CD14-positive monocyte (primary cell): ENCODE measurements at regions not wholly inside any gene's neighbourhood (a gene's known extent, or its start where the extent isn't known, plus 50 kb on each side); places are given as distances from the start of the nearest gene placed in this dataset.

Experiments used
- DNase-seq, 3 donors: peaks; one replicate each; pipeline ENCODE4 v3.0.0-alpha.2; 2011 to 2022
- H2AFZ ChIP-seq: 2 replicates; pipeline ENCODE4 v1.6.0; 2012; ENCODE audit warnings: mild to moderate bottlenecking, low read depth, low read length, inconsistent platforms; ENCODE audit not compliant: insufficient read depth, poor library complexity, severe bottlenecking
- H3K27ac ChIP-seq, 2 donors: 1 replicate in 1 of 2; 2 replicates in 1 of 2; pipeline ENCODE4 v1.5.1; 2012 to 2013; ENCODE audit warnings: low read length in 2 of 2, control low read depth in 1 of 2, inconsistent platforms in 1 of 2, low read depth in 1 of 2, mild to moderate bottlenecking in 1 of 2
- H3K27me3 ChIP-seq, 2 donors: one replicate each; pipeline versions ENCODE4 v1.6.0 to v1.6.1; 2011 to 2013; ENCODE audit warnings: low read length in 2 of 2; ENCODE audit not compliant: control insufficient read depth in 2 of 2, insufficient read depth in 2 of 2
- H3K36me3 ChIP-seq, 2 donors: replicated peaks in 1 of 2; 1 replicate in 1 of 2; 2 replicates in 1 of 2; pipeline versions ENCODE4 v1.5.1 to v1.6.1; 2012 to 2013; ENCODE audit warnings: low read length in 2 of 2, control low read depth in 1 of 2, inconsistent platforms in 1 of 2, mild to moderate bottlenecking in 1 of 2; ENCODE audit not compliant: insufficient read depth in 2 of 2, control insufficient read depth in 1 of 2
- H3K4me1 ChIP-seq, 2 donors: 1 replicate in 1 of 2; 2 replicates in 1 of 2; pipeline versions ENCODE4 v1.5.1 to v1.6.1; 2012 to 2013; ENCODE audit warnings: low read length in 2 of 2, control low read depth in 1 of 2, inconsistent platforms in 1 of 2, mild to moderate bottlenecking in 1 of 2, moderate library complexity in 1 of 2; ENCODE audit not compliant: insufficient read depth in 2 of 2, control insufficient read depth in 1 of 2
- H3K4me2 ChIP-seq: replicated peaks from 2 replicates; pipeline ENCODE3; 2012; ENCODE audit warnings: low read length, moderate library complexity, mild to moderate bottlenecking; ENCODE audit not compliant: poor library complexity, severe bottlenecking; ENCODE audit errors: extremely low read depth
- H3K4me3 ChIP-seq, 3 experiments: fragments of 200-600 bp in 1 of 3; sonication (generic) in 1 of 3; replicated peaks in 1 of 3; 1 replicate in 2 of 3; 2 replicates in 1 of 3; pipeline ENCODE4 v1.5.1; 2011 to 2013; ENCODE audit warnings: low read length in 3 of 3, mild to moderate bottlenecking in 3 of 3, control low read depth in 2 of 3, low read depth in 2 of 3, inconsistent platforms in 1 of 3, moderate library complexity in 1 of 3
- H3K79me2 ChIP-seq: 2 replicates; pipeline ENCODE4 v1.6.0; 2012; ENCODE audit warnings: mild to moderate bottlenecking, control low read depth, inconsistent platforms, low read length, moderate library complexity; ENCODE audit not compliant: insufficient read depth
- H3K9ac ChIP-seq: 2 replicates; pipeline ENCODE4 v1.6.0; 2017; ENCODE audit warnings: low read length, mild to moderate bottlenecking; ENCODE audit not compliant: insufficient read depth, poor library complexity, severe bottlenecking
- H3K9me3 ChIP-seq, 2 donors: replicated peaks in 1 of 2; 1 replicate in 1 of 2; 2 replicates in 1 of 2; pipeline versions ENCODE4 v1.5.1 to v1.6.1; 2012 to 2013; ENCODE audit warnings: low read length in 2 of 2, control low read depth in 1 of 2; ENCODE audit not compliant: control insufficient read depth in 1 of 2, insufficient read depth in 1 of 2
- H4K20me1 ChIP-seq: 2 replicates; pipeline ENCODE4 v1.6.0; 2012; ENCODE audit warnings: mild to moderate bottlenecking, low read length, control low read depth, moderate library complexity; ENCODE audit not compliant: insufficient read depth
- H3K27ac Mint-ChIP-seq, 7 donors: one replicate each; pipeline ENCODE4 v1.8.0; 2020; ENCODE audit warnings: mild to moderate bottlenecking in 7 of 7, mixed read lengths in 7 of 7, moderate library complexity in 6 of 7, inconsistent platforms in 2 of 7
- H3K27me3 Mint-ChIP-seq, 3 donors: one replicate each; pipeline ENCODE4 v1.8.0; 2021 to 2022; ENCODE audit warnings: low read depth in 3 of 3, mild to moderate bottlenecking in 3 of 3, mixed read lengths in 3 of 3, moderate library complexity in 3 of 3, inconsistent platforms in 1 of 3
- H3K36me3 Mint-ChIP-seq, 2 donors: one replicate each; pipeline ENCODE4 v1.8.0; 2020; ENCODE audit warnings: mixed read lengths in 2 of 2, inconsistent platforms in 1 of 2, mild to moderate bottlenecking in 1 of 2
- H3K4me1 Mint-ChIP-seq: one replicate; pipeline ENCODE4 v1.8.0; 2020; ENCODE audit warnings: mild to moderate bottlenecking, mixed read lengths
- H3K4me3 Mint-ChIP-seq, 2 donors: one replicate each; pipeline ENCODE4 v1.8.0; 2020; ENCODE audit warnings: mild to moderate bottlenecking in 2 of 2, mixed read lengths in 2 of 2, moderate library complexity in 1 of 2
- H3K9me3 Mint-ChIP-seq, 7 donors: one replicate each; pipeline ENCODE4 v1.8.0; 2020 to 2022; ENCODE audit warnings: mixed read lengths in 7 of 7, mild to moderate bottlenecking in 6 of 7, moderate library complexity in 6 of 7, inconsistent platforms in 2 of 7
- WGBS: methylation state at CpG from one replicate; pipeline ENCODE4 v1.1.5; 2013; ENCODE audit warnings: missing lambda C conversion rate; ENCODE audit not compliant: insufficient coverage; 5-methylcytosine and 5-hydroxymethylcytosine counted together
- intact Hi-C, 2 donors: fragments of 100-400 bp; cut with micrococcal nuclease; formaldehyde crosslinking; loops; one replicate each; pipeline versions ENCODE4 v1.15.0 to v1.15.1; 2023
- TF ChIP-seq, protein P1 (sequence below): fragments of 200-600 bp; IDR thresholded peaks from one replicate; pipeline ENCODE4 v1.8.0; 2022; ENCODE audit warnings: antibody characterized with exemption, mild to moderate bottlenecking

- Histone ChIP-seq H3K36me3 (no peaks in the 10 kb centered on the region), H3K9ac (no peak overlapping the region), H3K4me1 (no peaks in the 10 kb centered on the region), H3K27ac (no peak overlapping the region), H3K9me3 (no peaks in the 10 kb centered on the region), H3K79me2 (no peaks in the 10 kb centered on the region), H4K20me1 (no peaks in the 10 kb centered on the region), H2AFZ (no peak overlapping the region), H3K4me2 (no peak overlapping the region), H3K4me3 (no peak overlapping the region), H3K27me3 (no peaks in the 10 kb centered on the region)
- Mint-ChIP-seq H3K9me3 (peaks cover 0 to 5% (median 4%) of the 10 kb centered on the region in 7 donors), H3K27me3 (peaks cover 0 to 4% (median 2%) of the 10 kb centered on the region in 3 donors), H3K27ac (no peak overlapping the region), H3K4me1 (no peaks in the 10 kb centered on the region), H3K4me3 (no peak overlapping the region), H3K36me3 (no peaks in the 10 kb centered on the region)
- intact Hi-C loops = no loop called here
- DNase-seq = no peak
- TF ChIP-seq, protein P1, sequence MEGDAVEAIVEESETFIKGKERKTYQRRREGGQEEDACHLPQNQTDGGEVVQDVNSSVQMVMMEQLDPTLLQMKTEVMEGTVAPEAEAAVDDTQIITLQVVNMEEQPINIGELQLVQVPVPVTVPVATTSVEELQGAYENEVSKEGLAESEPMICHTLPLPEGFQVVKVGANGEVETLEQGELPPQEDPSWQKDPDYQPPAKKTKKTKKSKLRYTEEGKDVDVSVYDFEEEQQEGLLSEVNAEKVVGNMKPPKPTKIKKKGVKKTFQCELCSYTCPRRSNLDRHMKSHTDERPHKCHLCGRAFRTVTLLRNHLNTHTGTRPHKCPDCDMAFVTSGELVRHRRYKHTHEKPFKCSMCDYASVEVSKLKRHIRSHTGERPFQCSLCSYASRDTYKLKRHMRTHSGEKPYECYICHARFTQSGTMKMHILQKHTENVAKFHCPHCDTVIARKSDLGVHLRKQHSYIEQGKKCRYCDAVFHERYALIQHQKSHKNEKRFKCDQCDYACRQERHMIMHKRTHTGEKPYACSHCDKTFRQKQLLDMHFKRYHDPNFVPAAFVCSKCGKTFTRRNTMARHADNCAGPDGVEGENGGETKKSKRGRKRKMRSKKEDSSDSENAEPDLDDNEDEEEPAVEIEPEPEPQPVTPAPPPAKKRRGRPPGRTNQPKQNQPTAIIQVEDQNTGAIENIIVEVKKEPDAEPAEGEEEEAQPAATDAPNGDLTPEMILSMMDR = no peak
- WGBS = no CpG with 5 or more reads among the region's 6 CpGs
Observed at GRCh38 chr4:144283526-144283925, 143.0 kb upstream of the GYPA start.

DNA sequence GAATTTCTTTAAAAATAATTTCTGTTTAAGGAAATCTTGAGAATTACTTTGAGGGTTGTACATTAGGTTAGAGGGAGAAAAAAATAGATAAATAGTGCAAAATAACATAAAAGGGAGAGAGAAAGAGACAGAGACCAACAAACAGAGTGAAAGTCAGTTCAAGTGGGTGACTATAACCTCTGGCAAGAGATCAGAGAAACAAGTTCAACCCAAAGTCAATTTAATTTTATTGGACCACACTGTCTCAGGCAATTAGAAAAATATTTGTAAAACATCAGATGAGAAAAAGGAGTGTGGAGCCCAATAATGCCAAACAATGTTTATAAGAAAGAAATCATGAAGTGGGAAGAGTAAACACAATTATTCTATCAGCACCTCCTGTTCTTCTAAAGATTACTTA, 143.5 kb upstream of the GYPA start:
- H3K4me1 Mint-ChIP-seq = no peaks in the 10 kb centered on the region
- TF ChIP-seq, protein P1 = no peak
- no peak for DNase-seq
- H2AFZ ChIP-seq = no peak overlapping the region
- H3K4me3 Mint-ChIP-seq = no peak overlapping the region
- H3K36me3 ChIP-seq = no peaks in the 10 kb centered on the region
- H3K27ac ChIP-seq = no peak overlapping the region
- H3K36me3 Mint-ChIP-seq = no peaks in the 10 kb centered on the region
- H3K9ac ChIP-seq = no peak overlapping the region
- intact Hi-C loops = no loop called here
- no peak overlapping the region for H3K27ac Mint-ChIP-seq
- no peak overlapping the region for H3K4me3 ChIP-seq
- H3K27me3 Mint-ChIP-seq = peaks cover 0 to 4% (median 2%) of the 10 kb centered on the region in 3 donors
- peaks cover 0 to 5% (median 4%) of the 10 kb centered on the region in 7 donors for H3K9me3 Mint-ChIP-seq
- H3K9me3 ChIP-seq = no peaks in the 10 kb centered on the region
- no peaks in the 10 kb centered on the region for H3K79me2 ChIP-seq
- H3K4me1 ChIP-seq = no peaks in the 10 kb centered on the region
- no peaks in the 10 kb centered on the region for H3K27me3 ChIP-seq
- no peaks in the 10 kb centered on the region for H4K20me1 ChIP-seq
- no peak overlapping the region for H3K4me2 ChIP-seq
